Natural killer cell (primary cell): ENCODE measurements at regions not wholly inside any gene's neighbourhood (a gene's known extent, or its start where the extent isn't known, plus 50 kb on each side); places are given as distances from the start of the nearest gene placed in this dataset.

Experiments used
- ATAC-seq, 3 donors: fragments of 150-1000 bp in 2 of 3; fragments of 200-7000 bp in 1 of 3; cut with Tn5 transposase; 1 replicate in 1 of 3; 2 replicates in 2 of 3; pipeline ENCODE4 v1.10.0; 2021; ENCODE audit warnings: mild to moderate bottlenecking in 2 of 3, moderate library complexity in 2 of 3
- DNase-seq, 2 donors: peaks; one replicate each; pipeline versions ENCODE4 v3.0.0 to v3.0.0-alpha.2; 2013 to 2021; ENCODE audit warnings: mixed read lengths in 1 of 2
- H3K27ac ChIP-seq: one replicate; pipeline ENCODE4 v1.5.1; 2013; ENCODE audit warnings: mild to moderate bottlenecking, low read length
- H3K27me3 ChIP-seq: one replicate; pipeline ENCODE4 v1.6.1; 2013; ENCODE audit warnings: low read length; ENCODE audit not compliant: control insufficient read depth, insufficient read depth
- H3K36me3 ChIP-seq: one replicate; pipeline ENCODE4 v1.6.1; 2013; ENCODE audit warnings: low read length; ENCODE audit not compliant: control insufficient read depth, insufficient read depth
- H3K4me1 ChIP-seq: one replicate; pipeline ENCODE4 v1.6.1; 2013; ENCODE audit warnings: low read length; ENCODE audit not compliant: control insufficient read depth, insufficient read depth
- H3K4me3 ChIP-seq: one replicate; pipeline ENCODE4 v1.5.1; 2013; ENCODE audit warnings: low read length
- H3K9me3 ChIP-seq: one replicate; pipeline ENCODE4 v1.6.1; 2013; ENCODE audit warnings: low read length; ENCODE audit not compliant: control insufficient read depth, insufficient read depth
- H3K27ac Mint-ChIP-seq, 2 donors: one replicate each; pipeline ENCODE4 v1.8.0; 2022; ENCODE audit warnings: mild to moderate bottlenecking in 2 of 2, mixed read lengths in 2 of 2, moderate library complexity in 1 of 2
- H3K27me3 Mint-ChIP-seq, 2 donors: one replicate each; pipeline ENCODE4 v1.8.0; 2022; ENCODE audit warnings: low read depth in 2 of 2, mixed read lengths in 2 of 2
- H3K36me3 Mint-ChIP-seq: one replicate; pipeline ENCODE4 v1.8.0; 2022; ENCODE audit warnings: mixed read lengths
- H3K4me1 Mint-ChIP-seq, 2 donors: one replicate each; pipeline ENCODE4 v1.8.0; 2022; ENCODE audit warnings: mixed read lengths in 2 of 2
- H3K4me3 Mint-ChIP-seq: one replicate; pipeline ENCODE4 v1.8.0; 2022; ENCODE audit warnings: mild to moderate bottlenecking, moderate library complexity, mixed read lengths
- H3K9me3 Mint-ChIP-seq, 2 donors: one replicate each; pipeline ENCODE4 v1.8.0; 2022; ENCODE audit warnings: mixed read lengths in 2 of 2
- WGBS: methylation state at CpG from one replicate; pipeline ENCODE4 v1.1.7; 2013; ENCODE audit warnings: missing lambda C conversion rate; ENCODE audit not compliant: insufficient coverage; 5-methylcytosine and 5-hydroxymethylcytosine counted together
- intact Hi-C: fragments of 100-400 bp; cut with micrococcal nuclease; formaldehyde crosslinking; loops from one replicate; pipeline ENCODE4 v1.14.2; 2022
- TF ChIP-seq, protein P1 (sequence below): fragments of 200-600 bp; IDR thresholded peaks from one replicate; pipeline ENCODE4 v1.8.0; 2022; ENCODE audit warnings: antibody characterized with exemption

GRCh38 chr15:47258521-47258920, 458.8 kb upstream of the SEMA6D start:
- Histone ChIP-seq H3K4me1 (no peaks in the 10 kb centered on the region), H3K27me3 (no peaks in the 10 kb centered on the region), H3K36me3 (no peaks in the 10 kb centered on the region), H3K27ac (no peak overlapping the region), H3K4me3 (no peak overlapping the region), H3K9me3 (peaks cover 5% of the 10 kb centered on the region)
- WGBS = 94% methylated on average over 3 of the region's 3 CpGs
- ATAC-seq (no peak), DNase-seq (no peak)
- H3K36me3 Mint-ChIP-seq = peaks cover 7% of the 10 kb centered on the region
- no peaks in the 10 kb centered on the region for H3K27me3 Mint-ChIP-seq
- TF ChIP-seq, protein P1, sequence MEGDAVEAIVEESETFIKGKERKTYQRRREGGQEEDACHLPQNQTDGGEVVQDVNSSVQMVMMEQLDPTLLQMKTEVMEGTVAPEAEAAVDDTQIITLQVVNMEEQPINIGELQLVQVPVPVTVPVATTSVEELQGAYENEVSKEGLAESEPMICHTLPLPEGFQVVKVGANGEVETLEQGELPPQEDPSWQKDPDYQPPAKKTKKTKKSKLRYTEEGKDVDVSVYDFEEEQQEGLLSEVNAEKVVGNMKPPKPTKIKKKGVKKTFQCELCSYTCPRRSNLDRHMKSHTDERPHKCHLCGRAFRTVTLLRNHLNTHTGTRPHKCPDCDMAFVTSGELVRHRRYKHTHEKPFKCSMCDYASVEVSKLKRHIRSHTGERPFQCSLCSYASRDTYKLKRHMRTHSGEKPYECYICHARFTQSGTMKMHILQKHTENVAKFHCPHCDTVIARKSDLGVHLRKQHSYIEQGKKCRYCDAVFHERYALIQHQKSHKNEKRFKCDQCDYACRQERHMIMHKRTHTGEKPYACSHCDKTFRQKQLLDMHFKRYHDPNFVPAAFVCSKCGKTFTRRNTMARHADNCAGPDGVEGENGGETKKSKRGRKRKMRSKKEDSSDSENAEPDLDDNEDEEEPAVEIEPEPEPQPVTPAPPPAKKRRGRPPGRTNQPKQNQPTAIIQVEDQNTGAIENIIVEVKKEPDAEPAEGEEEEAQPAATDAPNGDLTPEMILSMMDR = no peak
- no peak overlapping the region for H3K4me3 Mint-ChIP-seq
- H3K9me3 Mint-ChIP-seq = peaks cover 14 to 23% of the 10 kb centered on the region in 2 donors
- intact Hi-C loops = no loop called here
- H3K4me1 Mint-ChIP-seq = no peaks in the 10 kb centered on the region
- no peak overlapping the region for H3K27ac Mint-ChIP-seq

DNA sequence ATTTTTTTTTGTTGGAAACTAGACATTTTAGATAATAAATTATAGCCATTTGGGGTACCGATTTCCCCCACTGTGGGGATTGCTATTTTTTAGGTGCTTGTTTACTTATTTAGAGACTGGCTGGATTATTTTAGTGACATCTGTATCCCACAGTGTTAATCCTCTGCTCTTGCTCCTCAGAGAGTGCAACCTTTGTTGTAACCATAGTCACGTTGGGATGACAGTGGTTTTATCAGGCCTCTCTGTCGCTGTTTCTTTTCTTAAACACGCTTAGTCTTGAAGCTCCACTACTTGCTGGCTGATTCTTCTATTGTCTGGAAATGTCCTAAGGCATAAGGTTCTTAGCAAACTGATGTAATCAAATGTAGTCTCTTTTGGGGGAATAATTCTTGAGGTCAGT, 451.6 kb upstream of the SEMA6D start:
- Histone ChIP-seq H3K27me3 (no peaks in the 10 kb centered on the region), H3K4me3 (no peak overlapping the region), H3K36me3 (no peaks in the 10 kb centered on the region), H3K4me1 (no peaks in the 10 kb centered on the region), H3K9me3 (peaks cover 1% of the 10 kb centered on the region), H3K27ac (no peak overlapping the region)
- Mint-ChIP-seq H3K9me3 (peaks cover 13 to 15% of the 10 kb centered on the region in 2 donors), H3K4me3 (no peak overlapping the region), H3K27me3 (no peaks in the 10 kb centered on the region), H3K27ac (no peak overlapping the region), H3K36me3 (peaks cover 7% of the 10 kb centered on the region), H3K4me1 (no peaks in the 10 kb centered on the region)
- DNase-seq (no peak), ATAC-seq (no peak)
- 87% methylated on average over 4 of the region's 4 CpGs for WGBS
- TF ChIP-seq, protein P1 = no peak
- intact Hi-C loops = no loop called here

- no peak for ATAC-seq
- H3K27ac ChIP-seq = no peak overlapping the region
These were observed 450.7 kb upstream of the SEMA6D start for GRCh38 chr15:47266566-47266965.

GRCh38 chr15:47273864-47274263, 443.4 kb upstream of the SEMA6D start:
- Mint-ChIP-seq H3K27ac (no peak overlapping the region), H3K4me1 (no peaks in the 10 kb centered on the region), H3K4me3 (no peak overlapping the region), H3K36me3 (no peaks in the 10 kb centered on the region), H3K9me3 (peaks cover 0 to 12% of the 10 kb centered on the region in 2 donors), H3K27me3 (no peaks in the 10 kb centered on the region)
- Histone ChIP-seq H3K9me3 (no peaks in the 10 kb centered on the region), H3K27ac (no peak overlapping the region), H3K27me3 (no peaks in the 10 kb centered on the region), H3K36me3 (no peaks in the 10 kb centered on the region), H3K4me1 (no peaks in the 10 kb centered on the region), H3K4me3 (no peak overlapping the region)
- intact Hi-C loops = no loop called here
- TF ChIP-seq, protein P1 = no peak
- DNase-seq (no peak), ATAC-seq (no peak)
- WGBS = 73% methylated on average over 2 of the region's 3 CpGs

More at GRCh38 chr15:47266566-47266965, 450.7 kb upstream of the SEMA6D start:
- Histone ChIP-seq H3K27me3 (no peaks in the 10 kb centered on the region), H3K9me3 (no peaks in the 10 kb centered on the region), H3K36me3 (no peaks in the 10 kb centered on the region), H3K4me1 (no peaks in the 10 kb centered on the region), H3K4me3 (no peak overlapping the region)
- H3K36me3 Mint-ChIP-seq = peaks cover 7% of the 10 kb centered on the region
- no peak overlapping the region for H3K27ac Mint-ChIP-seq
- no peaks in the 10 kb centered on the region for H3K27me3 Mint-ChIP-seq
- no peaks in the 10 kb centered on the region for H3K4me1 Mint-ChIP-seq
- WGBS = no CpG with 5 or more reads among the region's 1 CpG
- no peak for DNase-seq
- H3K4me3 Mint-ChIP-seq = no peak overlapping the region
- TF ChIP-seq, protein P1 = no peak
- peaks cover 14 to 17% of the 10 kb centered on the region in 2 donors for H3K9me3 Mint-ChIP-seq
- intact Hi-C loops = no loop called here
